IMR-90 (cell line): ENCODE measurements at regions not wholly inside any gene's neighbourhood (a gene's known extent, or its start where the extent isn't known, plus 50 kb on each side); places are given as distances from the start of the nearest gene placed in this dataset.

Experiments used
- ATAC-seq: fragments of 200-7000 bp; cut with Tn5 transposase; 2 replicates; pipeline ENCODE4 v1.9.1; 2020; ENCODE audit warnings: low read depth, mild to moderate bottlenecking, moderate library complexity
- BruUV-seq: library from RNA; stranded (reverse); fragments of 400-500 nt; replicated peaks from 2 replicates; lab custom pipeline; 2021; lab: Mats Ljungman, UMichigan
- CTCF ChIA-PET: fragments of 300-600 bp; formaldehyde crosslinking; extraction: SDS; loops from one replicate; lab custom pipeline; 2021; ENCODE audit warnings: antibody characterized with exemption; lab: Yijun Ruan, JAX
- POLR2A ChIA-PET: fragments of 300-600 bp; sonication (Branson Sonifier 250); formaldehyde crosslinking; loops from one replicate; lab custom pipeline; 2022; ENCODE audit warnings: antibody characterized with exemption; ENCODE audit not compliant: unreplicated experiment; lab: Charles Lee
- DNase-seq: peaks from one replicate; pipeline ENCODE4 v3.0.0; 2013
- H2AFZ ChIP-seq: replicated peaks from 2 replicates; pipeline ENCODE3; 2013; ENCODE audit warnings: low read length, mild to moderate bottlenecking; ENCODE audit not compliant: poor library complexity
- H2AK5ac ChIP-seq: 2 replicates; pipeline ENCODE4 v1.6.1; 2013; ENCODE audit warnings: low read depth, low read length, inconsistent platforms
- H2AK9ac ChIP-seq: replicated peaks from 2 replicates; pipeline ENCODE3; 2013; ENCODE audit warnings: mild to moderate bottlenecking, low read depth, low read length, moderate library complexity; ENCODE audit not compliant: poor library complexity
- H2BK120ac ChIP-seq: 2 replicates; pipeline ENCODE4 v1.6.1; 2013; ENCODE audit warnings: low read depth, low read length, inconsistent platforms
- H2BK15ac ChIP-seq: 3 replicates; pipeline ENCODE4 v1.6.1; 2013; ENCODE audit warnings: low read depth, low read length, inconsistent platforms
- H2BK20ac ChIP-seq: 2 replicates; pipeline ENCODE4 v1.6.1; 2013; ENCODE audit warnings: low read depth, mild to moderate bottlenecking, inconsistent platforms, low read length, moderate library complexity
- H2BK5ac ChIP-seq: 2 replicates; pipeline ENCODE4 v1.6.1; 2013; ENCODE audit warnings: mild to moderate bottlenecking, low read depth, low read length, inconsistent platforms; ENCODE audit not compliant: poor library complexity, severe bottlenecking
- H3K14ac ChIP-seq: replicated peaks from 2 replicates; pipeline ENCODE4 v1.6.1; 2013; ENCODE audit warnings: low read depth, low read length, inconsistent platforms
- H3K18ac ChIP-seq: 2 replicates; pipeline ENCODE4 v1.6.1; 2013; ENCODE audit warnings: low read depth, low read length, control low read depth
- H3K23ac ChIP-seq: 2 replicates; pipeline ENCODE4 v1.6.1; 2013; ENCODE audit warnings: low read depth, low read length, inconsistent platforms
- H3K27ac ChIP-seq: 2 replicates; pipeline ENCODE4 v1.5.1; 2013; ENCODE audit warnings: mild to moderate bottlenecking, control low read depth, low read length; ENCODE audit not compliant: insufficient read depth
- H3K27me3 ChIP-seq: 2 replicates; pipeline ENCODE4 v1.6.1; 2013; ENCODE audit warnings: low read length; ENCODE audit not compliant: control insufficient read depth, insufficient read depth
- H3K36me3 ChIP-seq: 2 replicates; pipeline ENCODE4 v1.6.1; 2013; ENCODE audit warnings: low read length, mixed read lengths; ENCODE audit not compliant: control insufficient read depth, insufficient read depth
- H3K4ac ChIP-seq: 2 replicates; pipeline ENCODE4 v1.6.1; 2013; ENCODE audit warnings: low read depth, low read length, inconsistent platforms
- H3K4me1 ChIP-seq: 2 replicates; pipeline ENCODE4 v1.6.1; 2013; ENCODE audit warnings: low read length, mixed read lengths; ENCODE audit not compliant: control insufficient read depth, insufficient read depth
- H3K4me2 ChIP-seq: 2 replicates; pipeline ENCODE4 v1.6.1; 2013; ENCODE audit warnings: low read depth, mild to moderate bottlenecking, control low read depth, low read length, moderate library complexity
- H3K4me3 ChIP-seq: 2 replicates; pipeline ENCODE4 v1.5.1; 2013; ENCODE audit warnings: low read depth, mild to moderate bottlenecking, control low read depth, low read length, moderate library complexity; ENCODE audit not compliant: insufficient read depth
- H3K56ac ChIP-seq: 2 replicates; pipeline ENCODE4 v1.6.1; 2013; ENCODE audit warnings: low read length, inconsistent platforms; ENCODE audit not compliant: insufficient read depth; ENCODE audit errors: extremely low read depth
- H3K79me1 ChIP-seq, 2 experiments: 2 replicates each; pipeline ENCODE4 v1.6.1; 2013; ENCODE audit warnings: low read length in 2 of 2, inconsistent platforms in 1 of 2, low read depth in 1 of 2
- H3K9ac ChIP-seq: 2 replicates; pipeline ENCODE4 v1.6.1; 2013; ENCODE audit warnings: low read depth, low read length, control low read depth
- H3K9me1 ChIP-seq: 2 replicates; pipeline ENCODE4 v1.6.1; 2013; ENCODE audit warnings: low read length, inconsistent platforms; ENCODE audit not compliant: insufficient read depth
- H3K9me3 ChIP-seq: 2 replicates; pipeline ENCODE4 v1.6.1; 2013; ENCODE audit warnings: low read length; ENCODE audit not compliant: control insufficient read depth, insufficient read depth
- H4K20me1 ChIP-seq: 2 replicates; pipeline ENCODE4 v1.6.1; 2013; ENCODE audit warnings: low read length, inconsistent platforms; ENCODE audit not compliant: insufficient read depth
- H4K5ac ChIP-seq: 2 replicates; pipeline ENCODE4 v1.6.1; 2013; ENCODE audit warnings: mild to moderate bottlenecking, low read depth, low read length, control low read depth
- H4K8ac ChIP-seq, 2 experiments: 2 replicates each; pipeline ENCODE4 v1.6.1; 2013; ENCODE audit warnings: low read depth in 2 of 2, low read length in 2 of 2, control low read depth in 1 of 2, inconsistent platforms in 1 of 2
- H4K91ac ChIP-seq: 2 replicates; pipeline ENCODE4 v1.6.1; 2013; ENCODE audit warnings: low read depth, low read length, inconsistent platforms; ENCODE audit not compliant: insufficient read depth
- BHLHE40 ChIP-seq: fragments of 150-350 bp; IDR thresholded peaks from 2 replicates; pipeline ENCODE4 v1.6.1; 2016; ENCODE audit warnings: mild to moderate bottlenecking, low read depth, low read length
- CEBPB ChIP-seq: IDR thresholded peaks from 2 replicates; pipeline ENCODE4 v1.6.1; 2012; ENCODE audit warnings: low read depth, low read length, improper control_type of control experiment
- CHD1 ChIP-seq: IDR thresholded peaks from 2 replicates; pipeline ENCODE4 v1.6.1; 2012; ENCODE audit warnings: low read depth, low read length, improper control_type of control experiment
- CTCF ChIP-seq: conservative IDR thresholded peaks from 2 replicates; pipeline ENCODE4 v1.5.1; 2012; ENCODE audit warnings: mild to moderate bottlenecking, low read depth, low read length, improper control_type of control experiment
- ELK1 ChIP-seq: fragments of 150-350 bp; IDR thresholded peaks from 2 replicates; pipeline ENCODE4 v1.6.1; 2016; ENCODE audit warnings: low read depth, mild to moderate bottlenecking, low read length, moderate library complexity, borderline replicate concordance
- FOS ChIP-seq: fragments of 150-350 bp; IDR thresholded peaks from 2 replicates; pipeline ENCODE4 v1.6.1; 2016; ENCODE audit warnings: low read depth, low read length
- MAFK ChIP-seq: IDR thresholded peaks from 2 replicates; pipeline ENCODE4 v1.6.1; 2012; ENCODE audit warnings: low read depth, low read length, improper control_type of control experiment
- MAZ ChIP-seq: IDR thresholded peaks from 2 replicates; pipeline ENCODE4 v1.6.1; 2012; ENCODE audit warnings: low read depth, mild to moderate bottlenecking, low read length, improper control_type of control experiment, moderate library complexity, borderline replicate concordance
- MXI1 ChIP-seq: IDR thresholded peaks from 2 replicates; pipeline ENCODE4 v1.6.1; 2012; ENCODE audit warnings: low read depth, mild to moderate bottlenecking, low read length, moderate library complexity, borderline replicate concordance
- NFE2L2 ChIP-seq: fragments of 150-350 bp; IDR thresholded peaks from 2 replicates; pipeline ENCODE4 v1.6.1; 2016; ENCODE audit warnings: low read depth, mild to moderate bottlenecking, low read length
- POLR2A ChIP-seq: IDR thresholded peaks from 2 replicates; pipeline ENCODE4 v1.6.1; 2012; ENCODE audit warnings: mild to moderate bottlenecking, low read depth, low read length
- RAD21 ChIP-seq: IDR thresholded peaks from 2 replicates; pipeline ENCODE4 v1.6.1; 2012; ENCODE audit warnings: low read length, improper control_type of control experiment
- RCOR1 ChIP-seq: IDR thresholded peaks from 2 replicates; pipeline ENCODE4 v1.6.1; 2012; ENCODE audit warnings: mild to moderate bottlenecking, low read length, improper control_type of control experiment; ENCODE audit not compliant: insufficient replicate concordance
- RFX5 ChIP-seq: IDR thresholded peaks from 2 replicates; pipeline ENCODE4 v1.8.0; 2012; ENCODE audit warnings: low read depth, mild to moderate bottlenecking, low read length, moderate library complexity
- SMC3 ChIP-seq: fragments of 150-350 bp; IDR thresholded peaks from 2 replicates; pipeline ENCODE4 v1.6.1; 2016; ENCODE audit warnings: low read depth, mild to moderate bottlenecking, antibody characterized with exemption, low read length, moderate library complexity
- USF2 ChIP-seq: fragments of 150-350 bp; IDR thresholded peaks from 2 replicates; pipeline ENCODE4 v1.6.1; 2017; ENCODE audit warnings: mild to moderate bottlenecking, antibody characterized with exemption, low read length, low read depth
- WGBS, 2 experiments: methylation state at CpG; one replicate each; pipeline versions ENCODE4 v1.1.5 to v1.1.7; 2013; ENCODE audit warnings: missing lambda C conversion rate in 2 of 2; ENCODE audit not compliant: insufficient read length in 1 of 2; ENCODE audit errors: extremely low coverage in 2 of 2; 5-methylcytosine and 5-hydroxymethylcytosine counted together
- dilution Hi-C: fragments of 300-500 bp; cut with HindIII; formaldehyde crosslinking; loops from one replicate; pipeline ENCODE4 v1.14.3; 2018; ENCODE audit warnings: low sequenced_read_pairs; ENCODE audit not compliant: unreplicated experiment
- in situ Hi-C: fragments of 300-500 bp; cut with MboI; formaldehyde crosslinking; loops from 3 replicates; pipeline ENCODE4 v1.14.3; 2019; ENCODE audit warnings: low sequenced_read_pairs, inconsistent platforms, mixed read lengths
- intact Hi-C: fragments of 100-400 bp; cut with micrococcal nuclease; formaldehyde crosslinking; loops from 2 replicates; pipeline ENCODE4 v1.10.0; 2022

GRCh38 chr1:34656299-34656698, 98.5 kb upstream of the GJB5 start:
- H2BK20ac ChIP-seq: no peak overlapping the region
- WGBS, 2 experiments: no CpG with 5 or more reads among the region's 3 CpGs
- no peaks in the 10 kb centered on the region for H3K4me1 ChIP-seq
- no peak overlapping the region for H2BK120ac ChIP-seq
- H3K9me3 ChIP-seq: peaks cover 6% of the 10 kb centered on the region; the same call in 1 of the 2 replicates
- DNase-seq: no peak
- no peak overlapping the region for H4K91ac ChIP-seq
- TF ChIP-seq NFE2L2: no peak
- TF ChIP-seq RFX5: no peak
- no peak for TF ChIP-seq FOS
- TF ChIP-seq CEBPB: no peak
- no peak for TF ChIP-seq CTCF
- no peak for TF ChIP-seq POLR2A
- no peak for TF ChIP-seq CHD1
- TF ChIP-seq MXI1: no peak
- TF ChIP-seq RAD21: no peak
- no peak for TF ChIP-seq ELK1
- TF ChIP-seq RCOR1: no peak
- TF ChIP-seq MAFK: no peak
- no peak for TF ChIP-seq MAZ
- no peak for TF ChIP-seq USF2
- no peak for TF ChIP-seq BHLHE40
- no peak for TF ChIP-seq SMC3
- no peaks in the 10 kb centered on the region for H3K36me3 ChIP-seq
- no peak for ATAC-seq
- BruUV-seq: no TSS peak
- H2AK9ac ChIP-seq: no peak overlapping the region
- H4K5ac ChIP-seq: no peak overlapping the region
- H3K14ac ChIP-seq: no peak overlapping the region
- H3K79me1 ChIP-seq: no peaks in the 10 kb centered on the region
- no peak overlapping the region for H2AK5ac ChIP-seq
- no peak overlapping the region for H3K4ac ChIP-seq
- intact Hi-C loops (no loop called here), in situ Hi-C loops (no loop called here), dilution Hi-C loops (no loop called here)
- H3K27ac ChIP-seq: no peak overlapping the region
- POLR2A ChIA-PET: no interaction called here
- H2BK15ac ChIP-seq: no peak overlapping the region
- no peaks in the 10 kb centered on the region for H3K27me3 ChIP-seq
- no peak overlapping the region for H3K4me3 ChIP-seq
- no peak overlapping the region for H3K18ac ChIP-seq
- H2BK5ac ChIP-seq: no peak overlapping the region
- H4K8ac ChIP-seq: no peak overlapping the region
- no peak overlapping the region for H3K56ac ChIP-seq
- CTCF ChIA-PET: no interaction called here
- no peaks in the 10 kb centered on the region for H4K20me1 ChIP-seq
- no peaks in the 10 kb centered on the region for H3K9me1 ChIP-seq
- no peak overlapping the region for H3K23ac ChIP-seq
- no peak overlapping the region for H3K9ac ChIP-seq
- H3K4me2 ChIP-seq: no peak overlapping the region
- H2AFZ ChIP-seq: no peak overlapping the region
